H9 (cell line): ENCODE measurements at regions not wholly inside any gene's neighbourhood (a gene's known extent, or its start where the extent isn't known, plus 50 kb on each side); places are given as distances from the start of the nearest gene placed in this dataset.

Source experiments
- DNase-seq: peaks from one replicate; pipeline ENCODE4 v3.0.0-alpha.2; 2017
- H2AFZ ChIP-seq: one replicate; pipeline ENCODE4 v1.6.1; 2013; ENCODE audit warnings: mild to moderate bottlenecking, low read length, control low read depth, moderate library complexity
- H2AK5ac ChIP-seq: 2 replicates; pipeline ENCODE4 v1.6.1; 2013; ENCODE audit warnings: low read length, control low read depth, mixed read lengths; ENCODE audit not compliant: insufficient read length
- H2BK120ac ChIP-seq: one replicate; pipeline ENCODE4 v1.6.1; 2013; ENCODE audit warnings: low read depth, mild to moderate bottlenecking, low read length, control low read depth, inconsistent platforms; ENCODE audit not compliant: poor library complexity, severe bottlenecking
- H2BK12ac ChIP-seq: 2 replicates; pipeline ENCODE4 v1.6.1; 2013; ENCODE audit warnings: low read length, control low read depth, mixed read lengths, low read depth; ENCODE audit not compliant: insufficient read length
- H2BK15ac ChIP-seq: 2 replicates; pipeline ENCODE4 v1.6.1; 2013; ENCODE audit warnings: low read depth, low read length, control low read depth
- H2BK20ac ChIP-seq: one replicate; pipeline ENCODE4 v1.6.1; 2013; ENCODE audit warnings: low read depth, mild to moderate bottlenecking, low read length, control low read depth, inconsistent platforms; ENCODE audit not compliant: poor library complexity, severe bottlenecking
- H2BK5ac ChIP-seq: 2 replicates; pipeline ENCODE4 v1.6.1; 2013; ENCODE audit warnings: low read length, control low read depth, mixed read lengths; ENCODE audit not compliant: insufficient read length
- H3K14ac ChIP-seq: 2 replicates; pipeline ENCODE4 v1.6.1; 2013; ENCODE audit warnings: low read length, control low read depth; ENCODE audit not compliant: insufficient read depth
- H3K18ac ChIP-seq: 2 replicates; pipeline ENCODE4 v1.6.1; 2013; ENCODE audit warnings: low read depth, mild to moderate bottlenecking, mixed read lengths, low read length, control low read depth; ENCODE audit not compliant: insufficient read length
- H3K23ac ChIP-seq: 2 replicates; pipeline ENCODE4 v1.6.1; 2013; ENCODE audit warnings: low read length, control low read depth, mixed read lengths, low read depth; ENCODE audit not compliant: insufficient read length
- H3K23me2 ChIP-seq: 2 replicates; pipeline ENCODE4 v1.6.1; 2013; ENCODE audit warnings: low read depth, mild to moderate bottlenecking, mixed read lengths, low read length, control low read depth; ENCODE audit not compliant: insufficient read length, poor library complexity, severe bottlenecking
- H3K27ac ChIP-seq: 2 replicates; pipeline ENCODE4 v1.5.1; 2013; ENCODE audit warnings: low read length, control low read depth, mixed read lengths, low read depth; ENCODE audit not compliant: insufficient read length
- H3K27me3 ChIP-seq: 2 replicates; pipeline ENCODE4 v1.6.1; 2013; ENCODE audit warnings: low read length, control low read depth, inconsistent platforms; ENCODE audit not compliant: insufficient read depth
- H3K4ac ChIP-seq: 2 replicates; pipeline ENCODE4 v1.6.1; 2013; ENCODE audit warnings: low read depth, mild to moderate bottlenecking, control low read depth, inconsistent platforms, low read length, moderate library complexity
- H3K4me1 ChIP-seq: 2 replicates; pipeline ENCODE4 v1.6.1; 2013; ENCODE audit warnings: low read length, control low read depth, inconsistent platforms; ENCODE audit not compliant: insufficient read depth
- H3K4me2 ChIP-seq: 2 replicates; pipeline ENCODE4 v1.6.1; 2013; ENCODE audit warnings: low read length, control low read depth, mixed read lengths; ENCODE audit not compliant: insufficient read length, insufficient read depth
- H3K56ac ChIP-seq: 2 replicates; pipeline ENCODE4 v1.6.1; 2013; ENCODE audit warnings: low read depth, mild to moderate bottlenecking, mixed read lengths, low read length, control low read depth; ENCODE audit not compliant: insufficient read length
- H3K79me1 ChIP-seq: 2 replicates; pipeline ENCODE4 v1.6.1; 2013; ENCODE audit warnings: low read depth, mild to moderate bottlenecking, moderate library complexity, low read length, control low read depth, inconsistent platforms; ENCODE audit not compliant: insufficient read depth, poor library complexity, severe bottlenecking
- H3K79me2 ChIP-seq: 2 replicates; pipeline ENCODE4 v1.6.1; 2013; ENCODE audit warnings: low read length, control low read depth, inconsistent platforms; ENCODE audit not compliant: insufficient read depth
- H3K9ac ChIP-seq: 2 replicates; pipeline ENCODE4 v1.6.1; 2013; ENCODE audit warnings: low read length, control low read depth, mixed read lengths; ENCODE audit not compliant: insufficient read length; ENCODE audit errors: extremely low read depth
- H3K9me3 ChIP-seq: one replicate; pipeline ENCODE4 v1.6.1; 2013; ENCODE audit warnings: low read depth, low read length, inconsistent platforms; ENCODE audit not compliant: control insufficient read depth
- H3T11ph ChIP-seq: one replicate; pipeline ENCODE4 v1.6.1; 2013; ENCODE audit warnings: mild to moderate bottlenecking, low read length, control low read depth, inconsistent platforms
- H4K20me1 ChIP-seq: one replicate; pipeline ENCODE4 v1.6.1; 2013; ENCODE audit not compliant: control insufficient read depth, insufficient read length, insufficient read depth
- H4K5ac ChIP-seq: 2 replicates; pipeline ENCODE4 v1.6.1; 2013; ENCODE audit warnings: low read depth, mild to moderate bottlenecking, mixed read lengths, low read length, control low read depth; ENCODE audit not compliant: insufficient read length
- H4K8ac ChIP-seq: replicated peaks from 2 replicates; pipeline ENCODE4 v1.6.1; 2013; ENCODE audit warnings: low read length, control low read depth, mixed read lengths, low read depth; ENCODE audit not compliant: insufficient read length
- H4K91ac ChIP-seq: 2 replicates; pipeline ENCODE4 v1.6.1; 2013; ENCODE audit warnings: low read depth, mild to moderate bottlenecking, moderate library complexity, mixed read lengths, low read length, control low read depth; ENCODE audit not compliant: insufficient read length
- H3K27ac Mint-ChIP-seq, 3 experiments: 2 replicates in 2 of 3; 3 replicates in 1 of 3; pipeline ENCODE4 v1.8.0; 2020 to 2021; ENCODE audit warnings: mixed read lengths in 3 of 3, mild to moderate bottlenecking in 1 of 3, moderate library complexity in 1 of 3
- H3K27me3 Mint-ChIP-seq: 2 replicates; pipeline ENCODE4 v1.8.0; 2021; ENCODE audit warnings: low read depth, mild to moderate bottlenecking, moderate library complexity, mixed read lengths
- H3K36me3 Mint-ChIP-seq, 3 experiments: 2 replicates in 2 of 3; 3 replicates in 1 of 3; pipeline ENCODE4 v1.8.0; 2020 to 2021; ENCODE audit warnings: low read depth in 3 of 3, mixed read lengths in 3 of 3; ENCODE audit not compliant: insufficient read depth in 1 of 3
- H3K4me1 Mint-ChIP-seq, 2 experiments: 2 replicates each; pipeline ENCODE4 v1.8.0; 2020; ENCODE audit warnings: mixed read lengths in 2 of 2
- H3K4me3 Mint-ChIP-seq, 2 experiments: 2 replicates in 1 of 2; 3 replicates in 1 of 2; pipeline ENCODE4 v1.8.0; 2020 to 2021; ENCODE audit warnings: mild to moderate bottlenecking in 2 of 2, mixed read lengths in 2 of 2, moderate library complexity in 1 of 2
- H3K9me3 Mint-ChIP-seq, 2 experiments: 2 replicates in 1 of 2; 3 replicates in 1 of 2; pipeline ENCODE4 v1.8.0; 2020; ENCODE audit warnings: mild to moderate bottlenecking in 2 of 2, mixed read lengths in 2 of 2, moderate library complexity in 1 of 2
- WGBS: extraction: QIAGEN DNeasy Blood & Tissue Kit; methylation state at CpG from one replicate; pipeline ENCODE4 v1.1.7; 2013; ENCODE audit warnings: missing lambda C conversion rate, low lambda C conversion rate, mixed read lengths; ENCODE audit not compliant: insufficient read length; ENCODE audit errors: extremely low coverage; 5-methylcytosine and 5-hydroxymethylcytosine counted together
- TF ChIP-seq, protein P1 (sequence below): fragments of 200-600 bp; sonication (generic); conservative IDR thresholded peaks from 3 replicates; pipeline ENCODE4 v1.8.0; 2021; ENCODE audit warnings: antibody characterized with exemption, mild to moderate bottlenecking

DNA sequence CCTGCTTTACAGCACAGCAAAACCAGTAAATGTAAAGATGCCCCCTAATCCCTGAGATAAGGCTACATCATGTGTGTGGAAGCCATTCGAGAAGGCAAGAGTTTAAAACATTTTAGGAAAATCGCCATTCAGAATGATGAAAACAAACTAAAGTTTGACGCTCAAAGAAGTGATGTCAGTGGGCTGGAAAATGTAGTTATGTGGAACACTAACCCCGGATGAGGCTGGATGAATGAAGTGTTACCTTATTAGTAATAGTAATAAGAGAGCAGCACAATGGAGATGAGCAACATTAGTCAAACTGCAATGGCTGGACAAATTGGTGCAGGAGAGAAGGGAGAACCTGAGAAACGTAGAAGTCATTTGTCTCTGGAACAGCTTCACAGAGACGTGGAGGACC is 130.7 kb upstream of the ARID1B start:
- Histone ChIP-seq H3K18ac (no peak overlapping the region), H2BK15ac (no peak overlapping the region), H3K79me2 (no peaks in the 10 kb centered on the region), H4K8ac (no peak overlapping the region), H3K4me1 (no peaks in the 10 kb centered on the region), H3K4ac (no peak overlapping the region), H3T11ph (no peak overlapping the region), H3K23ac (no peak overlapping the region), H3K14ac (no peak overlapping the region), H3K27me3 (no peaks in the 10 kb centered on the region), H2BK5ac (no peak overlapping the region), H2AK5ac (no peak overlapping the region), H3K23me2 (no peaks in the 10 kb centered on the region), H4K91ac (no peak overlapping the region), H3K27ac (no peak overlapping the region), H2BK120ac (no peak overlapping the region), H3K79me1 (no peaks in the 10 kb centered on the region), H3K9ac (no peak overlapping the region), H2BK20ac (no peak overlapping the region), H2AFZ (no peak overlapping the region), H3K56ac (no peak overlapping the region), H3K9me3 (no peaks in the 10 kb centered on the region), H2BK12ac (no peak overlapping the region), H4K20me1 (no peaks in the 10 kb centered on the region), H3K4me2 (no peak overlapping the region), H4K5ac (no peak overlapping the region)
- TF ChIP-seq, protein P1, sequence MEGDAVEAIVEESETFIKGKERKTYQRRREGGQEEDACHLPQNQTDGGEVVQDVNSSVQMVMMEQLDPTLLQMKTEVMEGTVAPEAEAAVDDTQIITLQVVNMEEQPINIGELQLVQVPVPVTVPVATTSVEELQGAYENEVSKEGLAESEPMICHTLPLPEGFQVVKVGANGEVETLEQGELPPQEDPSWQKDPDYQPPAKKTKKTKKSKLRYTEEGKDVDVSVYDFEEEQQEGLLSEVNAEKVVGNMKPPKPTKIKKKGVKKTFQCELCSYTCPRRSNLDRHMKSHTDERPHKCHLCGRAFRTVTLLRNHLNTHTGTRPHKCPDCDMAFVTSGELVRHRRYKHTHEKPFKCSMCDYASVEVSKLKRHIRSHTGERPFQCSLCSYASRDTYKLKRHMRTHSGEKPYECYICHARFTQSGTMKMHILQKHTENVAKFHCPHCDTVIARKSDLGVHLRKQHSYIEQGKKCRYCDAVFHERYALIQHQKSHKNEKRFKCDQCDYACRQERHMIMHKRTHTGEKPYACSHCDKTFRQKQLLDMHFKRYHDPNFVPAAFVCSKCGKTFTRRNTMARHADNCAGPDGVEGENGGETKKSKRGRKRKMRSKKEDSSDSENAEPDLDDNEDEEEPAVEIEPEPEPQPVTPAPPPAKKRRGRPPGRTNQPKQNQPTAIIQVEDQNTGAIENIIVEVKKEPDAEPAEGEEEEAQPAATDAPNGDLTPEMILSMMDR: no peak
- no peak overlapping the region for H3K27ac Mint-ChIP-seq
- H3K4me1 Mint-ChIP-seq: peaks cover 4 to 7% of the 10 kb centered on the region in 2 experiments; a peak in 3 of 4 replicates
- H3K4me3 Mint-ChIP-seq: no peak overlapping the region
- H3K36me3 Mint-ChIP-seq: peaks cover 0 to 6% (median 5%) of the 10 kb centered on the region in 3 experiments; a peak in 5 of 7 replicates
- DNase-seq: no peak
- peaks cover 3 to 7% of the 10 kb centered on the region in 2 experiments; a peak in 3 of 5 replicates for H3K9me3 Mint-ChIP-seq
- no CpG with 5 or more reads among the region's 6 CpGs for WGBS
- H3K27me3 Mint-ChIP-seq: peaks cover 6% of the 10 kb centered on the region
